ENCODE measurements at regions not wholly inside any gene's neighbourhood (a gene's known extent, or its start where the extent isn't known, plus 50 kb on each side); places are given as distances from the start of the nearest gene placed in this dataset.

- DNase-seq (no peak), ATAC-seq (no peak)
- H3K4me3 ChIP-seq: no peak overlapping the region
- H3K4me1 ChIP-seq: no peaks in the 10 kb centered on the region
- no peak overlapping the region for H3K27ac ChIP-seq
- intact Hi-C loops (cut with DNase I): no loop called here
- H3K27me3 ChIP-seq (ENCODE audit: low read depth): no peaks in the 10 kb centered on the region
- no peaks in the 10 kb centered on the region for H3K36me3 ChIP-seq
- no peaks in the 10 kb centered on the region for H3K9me3 ChIP-seq
- no peak for TF ChIP-seq CTCF (IDR thresholded peaks at IDR 0.05)
Observed at GRCh38 chr5:27830546-27830945, 792.2 kb upstream of the CDH9 start.

GRCh38 chr5:27821681-27822080 lies 783.3 kb upstream of the CDH9 start:
- no peak for TF ChIP-seq CTCF (IDR thresholded peaks at IDR 0.05)
- DNase-seq (no peak), ATAC-seq (no peak)
- H3K27ac ChIP-seq: no peak overlapping the region
- H3K27me3 ChIP-seq (ENCODE audit: low read depth): no peaks in the 10 kb centered on the region
- no peaks in the 10 kb centered on the region for H3K4me1 ChIP-seq
- H3K9me3 ChIP-seq: no peaks in the 10 kb centered on the region
- intact Hi-C loops (cut with DNase I): no loop called here
- H3K4me3 ChIP-seq: no peak overlapping the region
- H3K36me3 ChIP-seq: no peaks in the 10 kb centered on the region

GRCh38 chr5:27818888-27819287 lies 780.5 kb upstream of the CDH9 start:
- Histone ChIP-seq H3K4me1 (no peaks in the 10 kb centered on the region), H3K36me3 (no peaks in the 10 kb centered on the region), H3K9me3 (no peaks in the 10 kb centered on the region), H3K4me3 (no peak overlapping the region), H3K27ac (no peak overlapping the region), H3K27me3 (ENCODE audit: low read depth) (no peaks in the 10 kb centered on the region)
- intact Hi-C loops (cut with DNase I): no loop called here
- DNase-seq (no peak), ATAC-seq (no peak)
- TF ChIP-seq CTCF (IDR thresholded peaks at IDR 0.05): no peak

GRCh38 chr5:27814983-27815382 lies 776.6 kb upstream of the CDH9 start:
- ATAC-seq (no peak), DNase-seq (no peak)
- Histone ChIP-seq H3K36me3 (no peaks in the 10 kb centered on the region), H3K4me1 (no peaks in the 10 kb centered on the region), H3K4me3 (no peak overlapping the region), H3K27ac (no peak overlapping the region), H3K9me3 (no peaks in the 10 kb centered on the region), H3K27me3 (ENCODE audit: low read depth) (no peaks in the 10 kb centered on the region)
- intact Hi-C loops (cut with DNase I): no loop called here
- TF ChIP-seq CTCF (IDR thresholded peaks at IDR 0.05): no peak

GRCh38 chr5:27814286-27814685 lies 775.9 kb upstream of the CDH9 start:
- Histone ChIP-seq H3K36me3 (no peaks in the 10 kb centered on the region), H3K4me3 (no peak overlapping the region), H3K27ac (no peak overlapping the region), H3K9me3 (no peaks in the 10 kb centered on the region), H3K4me1 (no peaks in the 10 kb centered on the region), H3K27me3 (ENCODE audit: low read depth) (no peaks in the 10 kb centered on the region)
- intact Hi-C loops (cut with DNase I): no loop called here
- DNase-seq (no peak), ATAC-seq (no peak)
- no peak for TF ChIP-seq CTCF (IDR thresholded peaks at IDR 0.05)

GRCh38 chr5:27810458-27810857 lies 772.1 kb upstream of the CDH9 start:
- TF ChIP-seq CTCF (IDR thresholded peaks at IDR 0.05): no peak
- no peak overlapping the region for H3K27ac ChIP-seq

More at GRCh38 chr5:27810458-27810857, 772.1 kb upstream of the CDH9 start:
- intact Hi-C loops (cut with DNase I): no loop called here
- ATAC-seq (no peak), DNase-seq (no peak)
- Histone ChIP-seq H3K4me3 (no peak overlapping the region), H3K4me1 (no peaks in the 10 kb centered on the region), H3K27me3 (ENCODE audit: low read depth) (no peaks in the 10 kb centered on the region), H3K9me3 (no peaks in the 10 kb centered on the region), H3K36me3 (no peaks in the 10 kb centered on the region)
